GM10266 (cell line): ENCODE measurements at regions not wholly inside any gene's neighbourhood (a gene's known extent, or its start where the extent isn't known, plus 50 kb on each side); places are given as distances from the start of the nearest gene placed in this dataset.

Experiments used
- DNase-seq: peaks from one replicate; pipeline ENCODE4 v3.0.0; 2012; ENCODE audit errors: extremely low spot score
- CTCF ChIP-seq: IDR thresholded peaks from 2 replicates; pipeline ENCODE4 v1.5.1; 2012; ENCODE audit warnings: mild to moderate bottlenecking, low read depth; ENCODE audit not compliant: control insufficient read depth, insufficient read depth; ENCODE audit errors: missing control alignments

GRCh38 chr2:128894896-128895295, 576.2 kb upstream of the HS6ST1 start:
- no peak for DNase-seq
- TF ChIP-seq CTCF: no peak

- DNase-seq: no peak
Observed at GRCh38 chr2:128901572-128902391, 583.1 kb upstream of the HS6ST1 start.

GRCh38 chr2:128903637-128904036, 585.0 kb upstream of the HS6ST1 start:
- DNase-seq: no peak
- no peak for TF ChIP-seq CTCF

More at GRCh38 chr2:128901572-128902391, 583.1 kb upstream of the HS6ST1 start:
- TF ChIP-seq CTCF: no peak

GRCh38 chr2:128911276-128911675, 592.6 kb upstream of the HS6ST1 start:
- DNase-seq: no peak
- TF ChIP-seq CTCF: no peak

GRCh38 chr2:128914320-128914719, 595.7 kb upstream of the HS6ST1 start:
- TF ChIP-seq CTCF: no peak

GRCh38 chr2:128921751-128922150, 603.1 kb upstream of the HS6ST1 start:
- no peak for TF ChIP-seq CTCF
- DNase-seq: no peak

More at GRCh38 chr2:128914320-128914719, 595.7 kb upstream of the HS6ST1 start:
- no peak for DNase-seq

- DNase-seq: no peak
- no peak for TF ChIP-seq CTCF
Observed at GRCh38 chr2:128922154-128922553, 603.5 kb upstream of the HS6ST1 start.
